Upper lobe of left lung (tissue), 4 donors: ENCODE measurements at regions not wholly inside any gene's neighbourhood (a gene's known extent, or its start where the extent isn't known, plus 50 kb on each side); places are given as distances from the start of the nearest gene placed in this dataset.

Source experiments
- CTCF ChIP-seq, 6 experiments: fragments of 450-650 bp in 4 of 6; fragments of 200-600 bp in 2 of 6; sonication (generic) in 2 of 6; IDR thresholded peaks; one replicate each; pipeline ENCODE4 v1.5.1; 2016 to 2019; ENCODE audit warnings: antibody characterized with exemption in 6 of 6
- EP300 ChIP-seq, 4 donors: sonication (generic); formaldehyde crosslinking; IDR thresholded peaks; one replicate each; pipeline ENCODE4 v1.5.1; 2017; ENCODE audit warnings: antibody characterized with exemption in 4 of 4, control low read depth in 2 of 4
- POLR2A ChIP-seq, 4 donors: fragments of 450-650 bp; IDR thresholded peaks; one replicate each; pipeline ENCODE4 v1.5.1; 2016 to 2017; ENCODE audit warnings: antibody characterized with exemption in 4 of 4, mild to moderate bottlenecking in 2 of 4
- POLR2AphosphoS5 ChIP-seq, 2 donors: sonication (generic); formaldehyde crosslinking; IDR thresholded peaks; one replicate each; pipeline ENCODE4 v1.5.1; 2017; ENCODE audit warnings: antibody characterized with exemption in 2 of 2

- no peak for TF ChIP-seq EP300 (IDR thresholded peaks at IDR 0.05)
- TF ChIP-seq CTCF (IDR thresholded peaks at IDR 0.05): no peak
- TF ChIP-seq POLR2AphosphoS5 (IDR thresholded peaks at IDR 0.05): no peak
- TF ChIP-seq POLR2A (IDR thresholded peaks at IDR 0.05): no peak
Observed at GRCh38 chr1:5758000-5758858, 234.0 kb downstream of the NPHP4 start.
